Prostate gland (tissue), 2 donors: ENCODE measurements at regions not wholly inside any gene's neighbourhood (a gene's known extent, or its start where the extent isn't known, plus 50 kb on each side); places are given as distances from the start of the nearest gene placed in this dataset.

Source experiments
- POLR2AphosphoS5 ChIP-seq: sonication (generic); formaldehyde crosslinking; IDR thresholded peaks from one replicate; pipeline ENCODE4 v1.6.1; 2017; ENCODE audit warnings: antibody characterized with exemption
- TF ChIP-seq, protein P1 (sequence below), 4 experiments: fragments of 200-600 bp in 2 of 4; fragments of 450-650 bp in 2 of 4; sonication (generic) in 2 of 4; IDR thresholded peaks; 1 replicate in 3 of 4; 2 replicates in 1 of 4; pipeline ENCODE4 v1.5.1; 2016 to 2019; ENCODE audit warnings: antibody characterized with exemption in 4 of 4, mild to moderate bottlenecking in 2 of 4, moderate library complexity in 2 of 4

DNA sequence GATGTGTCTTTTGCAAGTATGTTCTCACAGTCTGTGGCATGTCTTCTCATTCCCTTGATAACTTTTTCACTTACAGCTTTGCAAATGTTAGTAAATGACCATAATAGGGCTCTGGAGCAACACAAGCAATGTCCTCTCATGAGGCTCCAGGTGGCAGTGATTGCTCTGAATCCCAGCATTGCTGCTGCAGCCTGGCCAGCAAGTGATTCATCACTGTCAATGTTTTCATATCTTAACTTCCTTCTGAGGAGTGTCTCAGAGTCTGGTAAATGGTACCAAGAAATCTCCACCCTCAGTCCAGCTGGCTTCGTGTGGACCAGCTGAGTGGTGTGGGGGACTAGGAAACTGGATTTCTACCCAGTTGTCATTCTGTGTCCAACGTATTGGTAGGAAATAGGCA is 139.6 kb downstream of the MYLK4 start:
- TF ChIP-seq, protein P1, sequence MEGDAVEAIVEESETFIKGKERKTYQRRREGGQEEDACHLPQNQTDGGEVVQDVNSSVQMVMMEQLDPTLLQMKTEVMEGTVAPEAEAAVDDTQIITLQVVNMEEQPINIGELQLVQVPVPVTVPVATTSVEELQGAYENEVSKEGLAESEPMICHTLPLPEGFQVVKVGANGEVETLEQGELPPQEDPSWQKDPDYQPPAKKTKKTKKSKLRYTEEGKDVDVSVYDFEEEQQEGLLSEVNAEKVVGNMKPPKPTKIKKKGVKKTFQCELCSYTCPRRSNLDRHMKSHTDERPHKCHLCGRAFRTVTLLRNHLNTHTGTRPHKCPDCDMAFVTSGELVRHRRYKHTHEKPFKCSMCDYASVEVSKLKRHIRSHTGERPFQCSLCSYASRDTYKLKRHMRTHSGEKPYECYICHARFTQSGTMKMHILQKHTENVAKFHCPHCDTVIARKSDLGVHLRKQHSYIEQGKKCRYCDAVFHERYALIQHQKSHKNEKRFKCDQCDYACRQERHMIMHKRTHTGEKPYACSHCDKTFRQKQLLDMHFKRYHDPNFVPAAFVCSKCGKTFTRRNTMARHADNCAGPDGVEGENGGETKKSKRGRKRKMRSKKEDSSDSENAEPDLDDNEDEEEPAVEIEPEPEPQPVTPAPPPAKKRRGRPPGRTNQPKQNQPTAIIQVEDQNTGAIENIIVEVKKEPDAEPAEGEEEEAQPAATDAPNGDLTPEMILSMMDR (IDR thresholded peaks at IDR 0.05) = no peak
- TF ChIP-seq POLR2AphosphoS5 = no peak
